Trophoblast cell (in vitro differentiated cells and primary cell): ENCODE measurements at regions not wholly inside any gene's neighbourhood (a gene's known extent, or its start where the extent isn't known, plus 50 kb on each side); places are given as distances from the start of the nearest gene placed in this dataset.

ENCODE experiments used
- DNase-seq, 2 donors: peaks; one replicate each; pipeline ENCODE4 v3.0.0-alpha.2; 2016
- H2AFZ ChIP-seq: 2 replicates; pipeline ENCODE4 v1.6.1; 2013; ENCODE audit warnings: low read length, moderate library complexity, mild to moderate bottlenecking; ENCODE audit not compliant: insufficient read depth, poor library complexity
- H2AK5ac ChIP-seq: 2 replicates; pipeline ENCODE4 v1.6.1; 2013; ENCODE audit warnings: mild to moderate bottlenecking, low read length
- H2BK120ac ChIP-seq: 2 replicates; pipeline ENCODE4 v1.6.1; 2013; ENCODE audit warnings: low read length, mild to moderate bottlenecking, moderate library complexity; ENCODE audit not compliant: insufficient read depth, poor library complexity
- H2BK12ac ChIP-seq: 2 replicates; pipeline ENCODE4 v1.6.1; 2013; ENCODE audit warnings: mild to moderate bottlenecking, low read length, moderate library complexity
- H2BK5ac ChIP-seq: 2 replicates; pipeline ENCODE4 v1.6.1; 2013; ENCODE audit warnings: low read length, low read depth, moderate library complexity, mild to moderate bottlenecking; ENCODE audit not compliant: poor library complexity
- H3K14ac ChIP-seq: 2 replicates; pipeline ENCODE4 v1.6.1; 2013; ENCODE audit warnings: mild to moderate bottlenecking, low read length
- H3K18ac ChIP-seq: 2 replicates; pipeline ENCODE4 v1.6.1; 2013; ENCODE audit warnings: mild to moderate bottlenecking, low read length
- H3K23ac ChIP-seq: 2 replicates; pipeline ENCODE4 v1.6.1; 2013; ENCODE audit warnings: low read length
- H3K27ac ChIP-seq: 2 replicates; pipeline ENCODE4 v1.5.1; 2013; ENCODE audit warnings: low read depth, mild to moderate bottlenecking, inconsistent platforms, low read length, moderate library complexity
- H3K27me3 ChIP-seq: 2 replicates; pipeline ENCODE4 v1.6.1; 2013; ENCODE audit warnings: inconsistent platforms, mild to moderate bottlenecking, low read length, moderate library complexity; ENCODE audit not compliant: insufficient read depth
- H3K36me3 ChIP-seq, 2 experiments: 1 replicate in 1 of 2; 2 replicates in 1 of 2; pipeline ENCODE4 v1.6.1; 2013; ENCODE audit warnings: low read length in 2 of 2, mild to moderate bottlenecking in 2 of 2, moderate library complexity in 1 of 2; ENCODE audit not compliant: insufficient read depth in 2 of 2, control insufficient read depth in 1 of 2
- H3K4ac ChIP-seq: 2 replicates; pipeline ENCODE4 v1.6.1; 2013; ENCODE audit warnings: low read depth, mild to moderate bottlenecking, low read length, moderate library complexity
- H3K4me1 ChIP-seq, 2 experiments: 1 replicate in 1 of 2; 2 replicates in 1 of 2; pipeline ENCODE4 v1.6.1; 2013; ENCODE audit warnings: low read length in 2 of 2, mild to moderate bottlenecking in 2 of 2, moderate library complexity in 1 of 2; ENCODE audit not compliant: insufficient read depth in 2 of 2, control insufficient read depth in 1 of 2
- H3K4me2 ChIP-seq: 2 replicates; pipeline ENCODE4 v1.6.1; 2013; ENCODE audit warnings: inconsistent platforms, mild to moderate bottlenecking, low read length, moderate library complexity
- H3K4me3 ChIP-seq: 2 replicates; pipeline ENCODE4 v1.5.1; 2013; ENCODE audit warnings: mild to moderate bottlenecking, low read depth, low read length, inconsistent platforms
- H3K79me1 ChIP-seq: one replicate; pipeline ENCODE4 v1.6.1; 2013; ENCODE audit warnings: low read length
- H3K79me2 ChIP-seq: 2 replicates; pipeline ENCODE4 v1.6.1; 2013; ENCODE audit warnings: low read length, mild to moderate bottlenecking; ENCODE audit not compliant: control insufficient read depth, insufficient read depth, poor library complexity
- H3K9ac ChIP-seq: 2 replicates; pipeline ENCODE4 v1.6.1; 2013; ENCODE audit warnings: mild to moderate bottlenecking, low read length
- H3K9me3 ChIP-seq: 2 replicates; pipeline ENCODE4 v1.6.1; 2013; ENCODE audit warnings: low read depth, mild to moderate bottlenecking, control low read depth, inconsistent platforms, low read length; ENCODE audit not compliant: insufficient read depth
- H4K12ac ChIP-seq: 2 replicates; pipeline ENCODE4 v1.6.1; 2013; ENCODE audit warnings: low read depth, mild to moderate bottlenecking, low read length, moderate library complexity
- H4K8ac ChIP-seq: 2 replicates; pipeline ENCODE4 v1.6.1; 2013; ENCODE audit warnings: low read depth, mild to moderate bottlenecking, low read length, moderate library complexity
- H4K91ac ChIP-seq: one replicate; pipeline ENCODE4 v1.6.1; 2013; ENCODE audit warnings: low read depth, mild to moderate bottlenecking, low read length, moderate library complexity
- WGBS: extraction: QIAGEN DNeasy Blood & Tissue Kit; methylation state at CpG from one replicate; pipeline ENCODE4 v1.1.7; 2013; ENCODE audit warnings: missing lambda C conversion rate; ENCODE audit not compliant: insufficient read length, insufficient coverage; ENCODE audit errors: extremely low coverage; 5-methylcytosine and 5-hydroxymethylcytosine counted together

GRCh38 chr4:163939597-163939996 is 445.1 kb downstream of the TMA16 start:
- no peak overlapping the region for H4K8ac ChIP-seq
- no peak overlapping the region for H3K4me2 ChIP-seq
- H3K14ac ChIP-seq: no peak overlapping the region
- H4K12ac ChIP-seq: no peak overlapping the region
- no peaks in the 10 kb centered on the region for H3K36me3 ChIP-seq
- no peak for DNase-seq
- H3K27ac ChIP-seq: no peak overlapping the region
- no peak overlapping the region for H2AFZ ChIP-seq
- no peak overlapping the region for H3K4ac ChIP-seq
- no peak overlapping the region for H2BK120ac ChIP-seq
- H3K79me1 ChIP-seq: no peaks in the 10 kb centered on the region
- WGBS: no CpG with 5 or more reads among the region's 1 CpG
- H4K91ac ChIP-seq: no peak overlapping the region
- H2BK12ac ChIP-seq: no peak overlapping the region
- H3K9me3 ChIP-seq: no peaks in the 10 kb centered on the region
- no peaks in the 10 kb centered on the region for H3K79me2 ChIP-seq
- no peak overlapping the region for H2AK5ac ChIP-seq
- no peak overlapping the region for H3K9ac ChIP-seq
- H2BK5ac ChIP-seq: no peak overlapping the region
- no peaks in the 10 kb centered on the region for H3K4me1 ChIP-seq
- no peaks in the 10 kb centered on the region for H3K27me3 ChIP-seq
- no peak overlapping the region for H3K23ac ChIP-seq
- no peak overlapping the region for H3K18ac ChIP-seq
- no peak overlapping the region for H3K4me3 ChIP-seq

- Histone ChIP-seq H2BK120ac (no peak overlapping the region), H3K79me2 (no peaks in the 10 kb centered on the region), H2BK12ac (no peak overlapping the region), H3K4ac (no peak overlapping the region), H3K14ac (no peak overlapping the region), H3K23ac (no peak overlapping the region), H3K9ac (no peak overlapping the region), H2BK5ac (no peak overlapping the region), H4K8ac (no peak overlapping the region), H3K4me1 (no peaks in the 10 kb centered on the region), H3K4me3 (no peak overlapping the region), H3K27me3 (no peaks in the 10 kb centered on the region), H3K79me1 (no peaks in the 10 kb centered on the region), H4K91ac (no peak overlapping the region), H3K36me3 (no peaks in the 10 kb centered on the region), H2AFZ (no peak overlapping the region), H4K12ac (no peak overlapping the region), H3K27ac (no peak overlapping the region), H3K4me2 (no peak overlapping the region), H2AK5ac (no peak overlapping the region), H3K18ac (no peak overlapping the region), H3K9me3 (no peaks in the 10 kb centered on the region)
- DNase-seq: no peak
- no CpG with 5 or more reads among the region's 7 CpGs for WGBS
Measured at GRCh38 chr4:163941221-163941905, 446.9 kb downstream of the TMA16 start.

DNA sequence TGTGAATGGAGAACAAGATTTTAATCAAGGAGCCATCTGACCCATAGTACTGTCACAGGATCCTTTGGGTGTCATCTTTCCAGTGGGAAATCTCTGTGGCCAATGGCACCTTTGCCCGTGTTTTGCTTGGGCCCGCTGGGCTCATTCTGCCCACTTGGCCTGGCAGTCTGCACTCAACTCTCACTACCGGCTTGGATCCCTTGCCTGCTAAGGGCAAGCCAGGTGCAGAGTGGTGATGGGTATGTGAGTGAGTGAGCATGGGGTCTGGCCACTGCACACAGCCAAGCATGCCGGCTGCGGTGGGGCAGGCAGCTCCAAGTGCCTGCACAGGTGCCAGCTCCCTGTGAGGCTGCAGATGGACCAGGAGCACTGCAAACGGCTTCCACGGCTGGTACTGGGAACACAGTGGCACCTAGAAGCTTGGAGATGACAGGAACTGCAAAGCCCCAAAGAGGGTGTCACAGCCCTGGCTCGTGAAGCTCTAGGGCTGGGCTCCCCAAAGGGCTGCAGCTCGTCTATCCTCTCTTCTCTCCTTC is 454.5 kb downstream of the TMA16 start:
- Histone ChIP-seq H3K79me2 (no peaks in the 10 kb centered on the region), H3K4me2 (no peak overlapping the region), H3K4me3 (no peak overlapping the region), H2BK12ac (no peak overlapping the region), H3K79me1 (no peaks in the 10 kb centered on the region), H4K8ac (no peak overlapping the region), H3K9me3 (peaks cover 9% of the 10 kb centered on the region), H3K9ac (no peak overlapping the region), H3K23ac (no peak overlapping the region), H2AK5ac (no peak overlapping the region), H3K18ac (no peak overlapping the region), H3K27me3 (no peaks in the 10 kb centered on the region), H4K91ac (no peak overlapping the region), H3K4ac (no peak overlapping the region), H3K27ac (no peak overlapping the region), H2BK5ac (no peak overlapping the region), H2BK120ac (no peak overlapping the region), H4K12ac (no peak overlapping the region), H3K36me3 (no peaks in the 10 kb centered on the region), H3K4me1 (no peaks in the 10 kb centered on the region), H2AFZ (no peak overlapping the region), H3K14ac (no peak overlapping the region)
- no CpG with 5 or more reads among the region's 9 CpGs for whole genome bisulfite sequencing
- DNase-seq: no peak

DNA sequence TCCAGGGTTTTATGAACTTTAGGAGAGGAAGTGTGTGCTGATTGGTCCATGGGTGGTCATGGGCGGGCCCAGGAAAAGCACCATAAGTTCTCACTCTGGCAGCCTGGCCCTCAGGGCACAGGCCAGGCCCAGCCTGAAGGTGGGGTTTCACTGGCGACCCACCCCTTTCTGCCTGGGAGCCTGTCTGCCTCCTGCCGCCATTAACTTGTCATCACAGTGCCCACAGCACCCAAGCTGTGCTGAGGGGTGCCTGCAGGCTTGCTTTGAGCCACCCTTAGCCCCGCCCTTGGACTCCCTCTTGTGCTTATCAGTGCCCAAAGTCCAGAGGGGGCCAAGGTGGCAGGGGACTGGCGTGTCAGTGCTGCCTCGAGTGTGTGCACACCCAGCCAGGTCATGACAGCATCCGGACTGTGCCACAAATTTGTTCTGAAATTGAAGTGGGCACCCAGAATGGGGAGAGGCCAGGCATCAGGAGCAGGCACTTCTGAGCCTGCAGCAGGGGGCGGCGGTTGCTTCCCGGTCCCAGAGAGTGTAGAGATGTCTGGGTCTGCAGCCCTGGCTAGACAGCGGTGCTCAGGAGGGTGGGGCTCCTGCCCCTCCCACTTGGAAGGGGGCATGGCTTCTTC is 455.6 kb downstream of the TMA16 start:
- no peak overlapping the region for H2AFZ ChIP-seq
- H2BK120ac ChIP-seq: no peak overlapping the region
- no peak overlapping the region for H3K4ac ChIP-seq
- no peak overlapping the region for H3K18ac ChIP-seq
- H3K79me2 ChIP-seq: no peaks in the 10 kb centered on the region
- H3K14ac ChIP-seq: no peak overlapping the region
- H3K23ac ChIP-seq: no peak overlapping the region
- WGBS: no CpG with 5 or more reads among the region's 11 CpGs
- no peak overlapping the region for H3K27ac ChIP-seq
- H2AK5ac ChIP-seq: no peak overlapping the region
- DNase-seq: no peak
- H3K9ac ChIP-seq: no peak overlapping the region
- H4K8ac ChIP-seq: no peak overlapping the region
- no peak overlapping the region for H2BK12ac ChIP-seq
- H3K4me3 ChIP-seq: no peak overlapping the region
- no peak overlapping the region for H4K91ac ChIP-seq
- no peaks in the 10 kb centered on the region for H3K4me1 ChIP-seq
- no peaks in the 10 kb centered on the region for H3K27me3 ChIP-seq
- H3K4me2 ChIP-seq: no peak overlapping the region
- H2BK5ac ChIP-seq: no peak overlapping the region
- peaks cover 9% of the 10 kb centered on the region for H3K9me3 ChIP-seq
- H3K36me3 ChIP-seq: no peaks in the 10 kb centered on the region
- H4K12ac ChIP-seq: no peak overlapping the region
- H3K79me1 ChIP-seq: no peaks in the 10 kb centered on the region
